Adrenal gland (tissue), 9 donors: ENCODE measurements at regions not wholly inside any gene's neighbourhood (a gene's known extent, or its start where the extent isn't known, plus 50 kb on each side); places are given as distances from the start of the nearest gene placed in this dataset.

ENCODE experiments used
- DNase-seq, 7 donors: peaks; one replicate each; pipeline ENCODE4 v3.0.0-alpha.2; 2019 to 2020
- H3K27ac ChIP-seq, 5 donors: fragments of 200-600 bp; sonication (generic) in 4 of 5; 1 replicate in 3 of 5; 2 replicates in 2 of 5; pipeline versions ENCODE4 v1.5.1 to v1.8.0; 2016 to 2020; ENCODE audit warnings: mild to moderate bottlenecking in 1 of 5
- H3K27me3 ChIP-seq: fragments of 200-600 bp; 2 replicates; pipeline ENCODE4 v1.8.0; 2021
- H3K36me3 ChIP-seq, 2 donors: fragments of 200-600 bp; replicated peaks in 1 of 2; 1 replicate in 1 of 2; 2 replicates in 1 of 2; pipeline versions ENCODE4 v1.5.1 to v1.8.0; 2018 to 2022
- H3K4me1 ChIP-seq, 2 donors: fragments of 200-600 bp; replicated peaks in 1 of 2; 1 replicate in 1 of 2; 2 replicates in 1 of 2; pipeline versions ENCODE4 v1.5.1 to v1.8.0; 2018 to 2021
- H3K4me3 ChIP-seq, 4 donors: fragments of 200-600 bp; sonication (generic) in 3 of 4; one replicate each; pipeline ENCODE4 v1.5.1; 2016 to 2018
- H3K9me3 ChIP-seq, 3 donors: fragments of 200-600 bp; sonication (generic) in 1 of 3; replicated peaks in 1 of 3; 1 replicate in 2 of 3; 2 replicates in 1 of 3; pipeline versions ENCODE4 v1.5.1 to v1.8.0; 2016 to 2021
- POLR2A ChIP-seq, 2 donors: fragments of 450-650 bp; IDR thresholded peaks; one replicate each; pipeline ENCODE4 v1.6.1; 2017; ENCODE audit warnings: antibody characterized with exemption in 2 of 2, mild to moderate bottlenecking in 2 of 2, moderate library complexity in 1 of 2
- WGBS, 4 donors: extraction: QIAGEN DNeasy Blood & Tissue Kit in 2 of 4; methylation state at CpG; one replicate each; pipeline versions ENCODE4 v1.1.5 to v1.1.7; 2013 to 2017; 5-methylcytosine and 5-hydroxymethylcytosine counted together
- intact Hi-C, 2 donors: fragments of 100-400 bp; cut with DNase I; formaldehyde crosslinking; loops; one replicate each; pipeline versions ENCODE4 v1.14.1 to v1.15.0; 2022 to 2023
- TF ChIP-seq, protein P1 (sequence below), 6 experiments: fragments of 450-650 bp in 4 of 6; fragments of 200-600 bp in 2 of 6; sonication (generic) in 1 of 6; IDR thresholded peaks; 1 replicate in 5 of 6; 2 replicates in 1 of 6; pipeline versions ENCODE4 v1.5.1 to v1.8.0; 2016 to 2021; ENCODE audit warnings: antibody characterized with exemption in 6 of 6, mild to moderate bottlenecking in 2 of 6, moderate library complexity in 1 of 6
- donor health status: healthy with polysubstance abuse.
- donor health status: Bipolar disorder and iron deficiency.
- donor health status: DM: yes; HTN: yes; CAD: no.
- donor health status: DM: no; HTN: no; CAD: no.
- donor health status: DM: no; HTN: no; CAD: no.

DNA sequence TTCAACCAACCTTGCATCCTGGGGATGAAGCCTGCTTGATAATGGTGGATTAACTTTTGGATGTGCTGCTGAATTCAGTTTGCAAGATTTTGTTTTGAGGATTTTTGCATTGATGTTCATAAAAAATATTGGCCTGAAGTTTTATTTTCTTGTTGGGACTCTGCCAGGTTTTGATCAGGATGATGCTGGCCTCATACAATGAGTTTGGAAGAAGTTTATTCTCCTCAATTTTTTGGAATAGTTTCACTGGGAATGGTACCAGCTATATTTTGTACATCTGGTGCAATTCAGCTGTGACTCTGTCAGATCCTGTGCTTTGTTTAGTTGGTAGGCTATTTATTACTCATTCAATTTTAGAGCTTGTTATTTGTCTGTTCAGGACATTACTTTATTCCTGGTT is 340.3 kb upstream of the TRAM1L1 start:
- no peaks in the 10 kb centered on the region for H3K27me3 ChIP-seq
- no peaks in the 10 kb centered on the region for H3K4me1 ChIP-seq
- no peak for DNase-seq
- intact Hi-C loops = no loop called here
- no peak overlapping the region for H3K4me3 ChIP-seq
- TF ChIP-seq, protein P1, sequence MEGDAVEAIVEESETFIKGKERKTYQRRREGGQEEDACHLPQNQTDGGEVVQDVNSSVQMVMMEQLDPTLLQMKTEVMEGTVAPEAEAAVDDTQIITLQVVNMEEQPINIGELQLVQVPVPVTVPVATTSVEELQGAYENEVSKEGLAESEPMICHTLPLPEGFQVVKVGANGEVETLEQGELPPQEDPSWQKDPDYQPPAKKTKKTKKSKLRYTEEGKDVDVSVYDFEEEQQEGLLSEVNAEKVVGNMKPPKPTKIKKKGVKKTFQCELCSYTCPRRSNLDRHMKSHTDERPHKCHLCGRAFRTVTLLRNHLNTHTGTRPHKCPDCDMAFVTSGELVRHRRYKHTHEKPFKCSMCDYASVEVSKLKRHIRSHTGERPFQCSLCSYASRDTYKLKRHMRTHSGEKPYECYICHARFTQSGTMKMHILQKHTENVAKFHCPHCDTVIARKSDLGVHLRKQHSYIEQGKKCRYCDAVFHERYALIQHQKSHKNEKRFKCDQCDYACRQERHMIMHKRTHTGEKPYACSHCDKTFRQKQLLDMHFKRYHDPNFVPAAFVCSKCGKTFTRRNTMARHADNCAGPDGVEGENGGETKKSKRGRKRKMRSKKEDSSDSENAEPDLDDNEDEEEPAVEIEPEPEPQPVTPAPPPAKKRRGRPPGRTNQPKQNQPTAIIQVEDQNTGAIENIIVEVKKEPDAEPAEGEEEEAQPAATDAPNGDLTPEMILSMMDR (IDR thresholded peaks at IDR 0.05) = no peak
- TF ChIP-seq POLR2A (IDR thresholded peaks at IDR 0.05) = no peak
- no peaks in the 10 kb centered on the region for H3K36me3 ChIP-seq
- no peaks in the 10 kb centered on the region for H3K9me3 ChIP-seq
- H3K27ac ChIP-seq = no peak overlapping the region

DNA sequence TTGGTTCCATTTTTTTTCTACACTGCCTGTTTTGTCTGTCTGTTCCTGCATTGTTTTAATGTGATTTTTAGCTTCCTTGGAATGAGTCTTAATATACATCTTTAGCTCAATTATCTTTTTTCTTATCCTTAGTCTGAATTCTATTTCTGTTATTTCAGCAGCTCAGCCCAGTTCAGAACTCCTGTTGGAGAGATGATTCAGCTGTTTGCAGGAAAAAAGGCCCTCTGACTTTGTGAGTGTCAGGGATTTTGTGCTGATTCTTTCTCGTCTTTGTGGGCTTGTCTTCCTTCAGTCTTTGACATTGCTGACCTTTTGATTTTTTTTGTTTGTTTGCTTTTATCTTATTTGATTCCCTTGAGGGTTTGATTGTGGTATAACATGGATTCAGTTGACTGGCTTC is 343.2 kb upstream of the TRAM1L1 start:
- Histone ChIP-seq H3K4me3 (no peak overlapping the region), H3K36me3 (no peaks in the 10 kb centered on the region), H3K9me3 (no peaks in the 10 kb centered on the region), H3K4me1 (no peaks in the 10 kb centered on the region), H3K27ac (no peak overlapping the region), H3K27me3 (no peaks in the 10 kb centered on the region)
- no peak for TF ChIP-seq POLR2A (IDR thresholded peaks at IDR 0.05)
- TF ChIP-seq, protein P1 (IDR thresholded peaks at IDR 0.05) = no peak
- 49 to 63% (median 59%) methylated on average over 1 of the region's 1 CpG for WGBS, 4 donors
- no peak for DNase-seq
- intact Hi-C loops = no loop called here

DNA sequence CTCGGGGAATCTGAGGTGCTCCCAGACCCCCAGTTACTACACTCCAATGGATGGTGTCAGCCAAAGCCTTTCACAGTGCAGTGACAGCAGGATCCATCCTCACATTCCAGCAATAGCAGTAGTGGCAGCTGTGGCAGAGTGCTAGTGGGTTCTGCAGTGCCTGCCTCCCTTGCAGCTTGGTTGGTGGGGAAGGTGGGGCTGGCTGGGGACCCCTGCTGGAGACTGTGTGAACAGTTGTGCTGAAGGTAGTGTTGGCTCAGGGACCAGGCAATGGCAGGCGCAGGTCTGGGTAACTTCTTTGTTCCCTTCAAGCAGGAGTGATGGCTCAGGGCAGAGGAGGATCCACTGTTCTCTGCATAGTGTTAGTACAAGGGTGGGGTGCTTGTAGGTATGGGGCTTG is 343.7 kb upstream of the TRAM1L1 start:
- Histone ChIP-seq H3K4me1 (no peaks in the 10 kb centered on the region), H3K4me3 (no peak overlapping the region), H3K27ac (no peak overlapping the region), H3K9me3 (no peaks in the 10 kb centered on the region), H3K27me3 (no peaks in the 10 kb centered on the region), H3K36me3 (no peaks in the 10 kb centered on the region)
- no peak for DNase-seq
- 79 to 92% (median 89%) methylated on average over 2 of the region's 2 CpGs for WGBS, 4 donors
- TF ChIP-seq, protein P1 (IDR thresholded peaks at IDR 0.05) = no peak
- TF ChIP-seq POLR2A (IDR thresholded peaks at IDR 0.05) = no peak
- intact Hi-C loops = no loop called here

DNA sequence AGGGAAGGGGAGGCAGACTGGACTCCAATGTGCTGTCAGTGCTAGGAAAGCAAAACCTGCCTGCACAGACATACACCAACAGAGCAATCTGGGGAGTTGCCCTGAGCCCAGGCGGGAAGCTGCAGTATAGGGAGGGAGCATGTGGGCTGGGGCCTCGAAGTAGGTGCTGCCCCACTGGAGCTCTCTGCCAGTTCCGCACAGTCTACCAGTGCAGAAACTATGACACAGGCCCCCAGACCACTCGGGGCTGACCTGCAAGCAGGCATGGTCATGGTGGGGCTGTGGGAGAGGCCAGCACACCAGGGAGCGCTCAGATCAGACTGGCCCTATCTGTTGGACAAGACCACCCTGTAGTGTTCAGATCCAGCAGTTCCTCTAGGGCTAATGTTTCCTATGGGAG is 344.1 kb upstream of the TRAM1L1 start:
- no peaks in the 10 kb centered on the region for H3K27me3 ChIP-seq
- intact Hi-C loops = no loop called here
- no peak for DNase-seq
- WGBS, 4 donors = 83 to 97% (median 87%) methylated on average over 1 to 5 of the region's 5 CpGs
- H3K4me3 ChIP-seq = no peak overlapping the region
- TF ChIP-seq, protein P1 (IDR thresholded peaks at IDR 0.05) = no peak
- no peak for TF ChIP-seq POLR2A (IDR thresholded peaks at IDR 0.05)
- H3K4me1 ChIP-seq = no peaks in the 10 kb centered on the region
- no peaks in the 10 kb centered on the region for H3K36me3 ChIP-seq
- H3K27ac ChIP-seq = no peak overlapping the region
- H3K9me3 ChIP-seq = no peaks in the 10 kb centered on the region
